ENCODE measurements at regions not wholly inside any gene's neighbourhood (a gene's known extent, or its start where the extent isn't known, plus 50 kb on each side); places are given as distances from the start of the nearest gene placed in this dataset.

- no peak for DNase-seq
- ATAC-seq: no peak
- Histone ChIP-seq H3K4me3 (ENCODE audit: low read length) (no peak overlapping the region), H3K9me3 (ENCODE audit: control insufficient read depth in 2 of 3, low read length in 3 of 3) (no peaks in the 10 kb centered on the region), H3K4me1 (ENCODE audit: control insufficient read depth in 2 of 2, insufficient read depth in 2 of 2, low read length in 2 of 2) (peaks cover 4 to 18% of the 10 kb centered on the region in 2 donors), H3K27ac (ENCODE audit: low read depth, low read length) (no peak overlapping the region), H3K36me3 (ENCODE audit: control insufficient read depth in 2 of 3, insufficient read depth in 3 of 3, low read length in 3 of 3) (no peaks in the 10 kb centered on the region), H3K27me3 (ENCODE audit: control insufficient read depth in 2 of 2, insufficient read depth in 2 of 2, low read length in 2 of 2) (no peaks in the 10 kb centered on the region)
- ChIA-PET POLR2A (interaction anchor here (1.3 to 1.9 kb wide), 2 partner anchors 11 to 28 kb away, joined by 3 to 5 read pairs; no protein-coding TSS in a partner anchor), CTCF (no interaction called here)
- Mint-ChIP-seq H3K4me3 (no peak overlapping the region), H3K4me1 (peaks cover 20 to 50% (median 39%) of the 10 kb centered on the region in 7 donors), H3K27ac (peak overlapping the region in 2 of 9 donors; percentile 36 to 42), H3K9me3 (no peaks in the 10 kb centered on the region), H3K36me3 (peaks cover 0 to 4% (median 0%) of the 10 kb centered on the region in 5 donors), H3K27me3 (no peaks in the 10 kb centered on the region)
- intact Hi-C loops (cut with micrococcal nuclease): no loop called here
Observed at GRCh38 chr15:38622908-38623307, 58.3 kb upstream of the RASGRP1 start.

DNA sequence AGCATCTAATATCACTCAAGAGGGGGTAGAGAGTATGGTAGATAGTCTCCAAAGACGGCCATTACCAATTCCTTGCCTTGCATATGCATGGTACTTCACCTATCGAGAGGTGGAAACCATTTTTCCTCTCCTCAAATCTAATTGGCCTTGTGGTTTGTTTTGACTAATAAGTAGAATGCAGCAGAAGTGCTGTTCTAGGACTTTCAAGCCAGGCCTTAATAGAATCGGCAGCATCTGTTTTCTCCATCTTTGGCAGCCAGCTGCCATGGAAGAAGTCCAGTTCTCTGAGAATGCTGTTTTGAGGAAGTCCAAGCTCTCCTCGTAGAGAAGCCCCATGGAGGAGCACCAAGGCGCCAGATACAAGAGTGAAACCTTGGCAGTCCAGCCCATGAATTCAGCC is 59.1 kb upstream of the RASGRP1 start:
- H3K27ac ChIP-seq (ENCODE audit: low read depth, low read length): no peak overlapping the region
- peaks cover 4 to 18% of the 10 kb centered on the region in 2 donors for H3K4me1 ChIP-seq (ENCODE audit: control insufficient read depth in 2 of 2, insufficient read depth in 2 of 2, low read length in 2 of 2)
- no peaks in the 10 kb centered on the region for H3K9me3 Mint-ChIP-seq
- H3K36me3 ChIP-seq (ENCODE audit: control insufficient read depth in 2 of 3, insufficient read depth in 3 of 3, low read length in 3 of 3): no peaks in the 10 kb centered on the region
- no peak overlapping the region for H3K4me3 Mint-ChIP-seq
- peak overlapping the region in 2 of 9 donors; percentile 36 to 46 for H3K27ac Mint-ChIP-seq
- DNase-seq (no peak), ATAC-seq (no peak)
- no peaks in the 10 kb centered on the region for H3K9me3 ChIP-seq (ENCODE audit: control insufficient read depth in 2 of 3, low read length in 3 of 3)
- POLR2A ChIA-PET: interaction anchor here (1.4 to 1.5 kb wide), 2 partner anchors 27 to 29 kb away, joined by 6 to 7 read pairs; no protein-coding TSS in a partner anchor
- H3K4me1 Mint-ChIP-seq: peaks cover 19 to 49% (median 40%) of the 10 kb centered on the region in 7 donors
- intact Hi-C loops (cut with micrococcal nuclease): no loop called here
- H3K27me3 ChIP-seq (ENCODE audit: control insufficient read depth in 2 of 2, insufficient read depth in 2 of 2, low read length in 2 of 2): no peaks in the 10 kb centered on the region
- H3K27me3 Mint-ChIP-seq: no peaks in the 10 kb centered on the region
- CTCF ChIA-PET: interaction anchor here (1.0 kb wide), 1 partner anchor 24 kb away, joined by 3 read pairs; no protein-coding TSS in a partner anchor
- no peak overlapping the region for H3K4me3 ChIP-seq (ENCODE audit: low read length)
- peaks cover 0 to 4% (median 0%) of the 10 kb centered on the region in 5 donors for H3K36me3 Mint-ChIP-seq

DNA sequence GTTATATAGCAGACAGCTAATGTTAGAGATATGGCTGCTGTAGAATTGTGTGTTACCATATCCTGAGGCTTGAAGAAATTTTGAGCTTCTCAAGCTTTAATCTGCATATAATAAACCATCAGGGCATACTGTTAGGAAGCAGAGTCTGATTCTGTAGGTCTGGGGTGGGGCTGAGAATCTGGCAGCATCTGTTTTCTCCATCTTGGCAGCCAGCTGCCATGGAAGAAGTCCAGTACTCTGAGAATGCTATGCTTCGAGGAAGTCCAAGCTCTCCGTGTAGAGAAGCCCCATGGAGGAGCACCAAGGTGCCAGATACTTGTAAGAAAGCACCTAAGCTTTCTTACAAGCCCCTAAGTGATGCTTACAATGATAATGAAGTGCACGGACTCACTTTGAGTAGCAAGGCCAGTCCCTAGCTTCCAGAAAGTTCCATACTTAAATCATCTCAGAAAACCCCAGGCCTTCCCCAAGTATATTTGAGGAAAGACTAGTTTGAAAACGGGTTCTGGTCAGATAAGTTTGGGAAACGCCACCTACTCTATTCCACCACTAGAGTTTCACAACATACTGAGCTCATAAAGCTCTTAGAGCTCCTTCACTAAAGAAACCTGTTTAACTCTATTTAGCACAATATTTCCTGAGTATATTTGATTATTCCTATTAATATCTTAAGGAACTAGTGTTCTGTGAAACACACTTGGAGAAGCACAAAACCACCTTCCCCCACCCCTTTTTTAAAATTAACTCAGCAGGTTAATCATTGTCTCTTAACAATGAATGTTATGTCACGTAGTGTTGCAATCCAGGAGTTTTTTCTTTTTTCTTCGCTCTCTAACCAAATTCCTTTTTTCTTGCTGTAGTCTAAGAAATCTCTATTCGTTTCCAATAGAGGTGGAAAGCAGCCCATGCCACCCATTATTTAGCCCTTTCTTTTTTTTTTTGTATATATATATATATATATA is 59.9 kb upstream of the RASGRP1 start:
- no peaks in the 10 kb centered on the region for H3K9me3 ChIP-seq (ENCODE audit: control insufficient read depth in 2 of 3, low read length in 3 of 3)
- H3K36me3 ChIP-seq (ENCODE audit: control insufficient read depth in 2 of 3, insufficient read depth in 3 of 3, low read length in 3 of 3): no peaks in the 10 kb centered on the region
- peaks cover 0 to 4% (median 0%) of the 10 kb centered on the region in 5 donors for H3K36me3 Mint-ChIP-seq
- no peak overlapping the region for H3K27ac ChIP-seq (ENCODE audit: low read depth, low read length)
- peaks cover 4 to 18% of the 10 kb centered on the region in 2 donors for H3K4me1 ChIP-seq (ENCODE audit: control insufficient read depth in 2 of 2, insufficient read depth in 2 of 2, low read length in 2 of 2)
- peaks cover 18 to 49% (median 42%) of the 10 kb centered on the region in 7 donors for H3K4me1 Mint-ChIP-seq
- no peak overlapping the region for H3K4me3 ChIP-seq (ENCODE audit: low read length)
- ATAC-seq (no peak), DNase-seq (no peak)
- no peaks in the 10 kb centered on the region for H3K9me3 Mint-ChIP-seq
- intact Hi-C loops (cut with micrococcal nuclease): no loop called here
- no peak overlapping the region for H3K4me3 Mint-ChIP-seq
- CTCF ChIA-PET: interaction anchor here (0.6 to 1.0 kb wide), 2 partner anchors 24 to 68 kb away, joined by 3 read pairs; no protein-coding TSS in a partner anchor
- no peaks in the 10 kb centered on the region for H3K27me3 Mint-ChIP-seq
- H3K27me3 ChIP-seq (ENCODE audit: control insufficient read depth in 2 of 2, insufficient read depth in 2 of 2, low read length in 2 of 2): no peaks in the 10 kb centered on the region
- no peak overlapping the region for H3K27ac Mint-ChIP-seq
- POLR2A ChIA-PET: interaction anchor here (0.7 to 2.1 kb wide), 5 partner anchors 10 to 61 kb away, joined by 3 to 7 read pairs (median 5); no protein-coding TSS in a partner anchor

DNA sequence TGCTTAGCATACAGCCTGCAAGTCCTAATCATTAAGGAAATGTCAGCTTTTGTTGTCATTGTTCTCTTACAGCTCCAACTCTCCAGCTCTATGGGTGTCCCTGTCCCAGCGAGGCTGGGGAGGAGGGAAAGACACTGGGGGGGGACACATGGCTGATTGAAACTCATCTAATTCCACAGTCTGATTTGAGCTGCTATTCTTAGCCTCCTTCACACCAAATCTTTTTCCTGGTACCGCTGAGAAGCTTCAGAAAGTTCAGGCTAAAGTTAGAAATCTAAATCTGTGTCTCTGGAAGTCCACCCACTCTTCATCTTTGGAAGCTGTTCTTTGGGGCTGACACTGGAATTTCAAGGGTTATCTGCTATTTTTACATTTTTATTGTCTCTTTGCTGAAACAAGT is 61.3 kb upstream of the RASGRP1 start:
- ChIA-PET CTCF (interaction anchor here (0.7 to 2.3 kb wide), 7 partner anchors 13 to 115 kb away, joined by 3 to 9 read pairs (median 4); partner anchors contain the start of gene RASGRP1), POLR2A (interaction anchor here (0.8 to 2.4 kb wide), 14 partner anchors 9 to 63 kb away, joined by 3 to 11 read pairs (median 4); no protein-coding TSS in a partner anchor)
- Mint-ChIP-seq H3K4me3 (peak overlapping the region in 2 of 10 donors; percentile 29 to 35), H3K27me3 (no peaks in the 10 kb centered on the region), H3K4me1 (peaks cover 14 to 47% (median 37%) of the 10 kb centered on the region in 7 donors), H3K9me3 (peaks cover 0 to 1% (median 0%) of the 10 kb centered on the region in 11 donors), H3K27ac (peak overlapping the region in 1 of 9 donors; percentile 73), H3K36me3 (peaks cover 0 to 7% (median 0%) of the 10 kb centered on the region in 5 donors)
- intact Hi-C loops (cut with micrococcal nuclease): no loop called here
- Histone ChIP-seq H3K27me3 (ENCODE audit: control insufficient read depth in 2 of 2, insufficient read depth in 2 of 2, low read length in 2 of 2) (no peaks in the 10 kb centered on the region), H3K36me3 (ENCODE audit: control insufficient read depth in 2 of 3, insufficient read depth in 3 of 3, low read length in 3 of 3) (no peaks in the 10 kb centered on the region), H3K4me1 (ENCODE audit: control insufficient read depth in 2 of 2, insufficient read depth in 2 of 2, low read length in 2 of 2) (peaks cover 4 to 16% of the 10 kb centered on the region in 2 donors), H3K9me3 (ENCODE audit: control insufficient read depth in 2 of 3, low read length in 3 of 3) (no peaks in the 10 kb centered on the region), H3K4me3 (ENCODE audit: low read length) (no peak overlapping the region), H3K27ac (ENCODE audit: low read depth, low read length) (no peak overlapping the region)
- no peak for ATAC-seq
- no peak for DNase-seq

GRCh38 chr15:38626443-38627050 is 61.9 kb upstream of the RASGRP1 start:
- ATAC-seq (peak; percentile 29), DNase-seq (no peak)
- peak overlapping the region in 8 of 10 donors; percentile 1 to 62 (median 37) for H3K4me3 Mint-ChIP-seq
- H3K27me3 Mint-ChIP-seq: no peaks in the 10 kb centered on the region
- H3K4me1 Mint-ChIP-seq: peaks cover 15 to 53% (median 38%) of the 10 kb centered on the region in 7 donors
- Histone ChIP-seq H3K27me3 (ENCODE audit: control insufficient read depth in 2 of 2, insufficient read depth in 2 of 2, low read length in 2 of 2) (no peaks in the 10 kb centered on the region), H3K36me3 (ENCODE audit: control insufficient read depth in 2 of 3, insufficient read depth in 3 of 3, low read length in 3 of 3) (no peaks in the 10 kb centered on the region), H3K9me3 (ENCODE audit: control insufficient read depth in 2 of 3, low read length in 3 of 3) (no peaks in the 10 kb centered on the region), H3K4me1 (ENCODE audit: control insufficient read depth in 2 of 2, insufficient read depth in 2 of 2, low read length in 2 of 2) (peaks cover 4 to 20% of the 10 kb centered on the region in 2 donors), H3K4me3 (ENCODE audit: low read length) (no peak overlapping the region), H3K27ac (ENCODE audit: low read depth, low read length) (no peak overlapping the region)
- ChIA-PET POLR2A (interaction anchor here (0.8 to 2.4 kb wide), 13 partner anchors 10 to 63 kb away, joined by 3 to 11 read pairs (median 4); no protein-coding TSS in a partner anchor), CTCF (interaction anchor here (1.2 to 2.3 kb wide), 5 partner anchors 21 to 64 kb away, joined by 3 to 9 read pairs (median 5); partner anchors contain the start of gene RASGRP1)
- H3K36me3 Mint-ChIP-seq: peaks cover 0 to 4% (median 0%) of the 10 kb centered on the region in 5 donors
- peak overlapping the region in 5 of 9 donors; percentile 38 to 84 (median 44) for H3K27ac Mint-ChIP-seq
- peaks cover 0 to 1% (median 0%) of the 10 kb centered on the region in 11 donors for H3K9me3 Mint-ChIP-seq
- intact Hi-C loops (cut with micrococcal nuclease): no loop called here

DNA sequence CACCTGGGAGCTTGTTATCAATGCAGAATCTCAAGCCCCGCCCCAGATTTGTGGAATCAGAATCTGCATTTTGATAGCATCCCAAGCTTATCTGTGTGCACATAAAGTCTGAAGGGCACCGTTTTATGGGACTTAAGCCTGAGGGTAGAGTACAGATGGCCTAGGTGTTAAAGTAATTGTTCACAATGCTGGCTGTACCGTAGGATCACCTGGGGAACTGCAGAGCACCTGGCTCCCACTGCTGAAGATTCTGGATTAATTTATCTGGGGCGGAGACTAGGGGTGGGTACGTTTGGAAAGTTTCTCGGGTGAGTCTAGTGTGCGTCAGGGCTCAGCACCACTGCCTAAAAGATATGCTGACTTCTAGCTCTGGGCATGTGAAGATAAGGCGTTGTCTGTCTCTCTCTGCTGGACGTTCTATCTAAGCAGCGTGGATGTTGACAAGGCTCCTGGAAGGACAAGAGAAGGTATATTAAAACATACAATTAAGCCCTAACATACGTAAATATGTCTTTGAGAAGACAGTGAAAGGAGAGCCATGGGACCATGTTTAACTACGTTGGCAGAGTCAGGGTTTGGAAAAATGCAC is 63.2 kb upstream of the RASGRP1 start:
- ATAC-seq (no peak), DNase-seq (no peak)
- intact Hi-C loops (cut with micrococcal nuclease): loop anchor here in 1 of 2 donors (2.0 kb wide), 1 partner anchor 17 kb away; no protein-coding TSS in a partner anchor
- CTCF ChIA-PET: interaction anchor here (2.3 kb wide), 1 partner anchor 64 kb away, joined by 8 read pairs; the partner anchor contains the start of gene RASGRP1
- Mint-ChIP-seq H3K27me3 (no peaks in the 10 kb centered on the region), H3K27ac (no peak overlapping the region), H3K4me1 (peaks cover 23 to 59% (median 47%) of the 10 kb centered on the region in 7 donors), H3K36me3 (peaks cover 0 to 4% (median 0%) of the 10 kb centered on the region in 5 donors), H3K4me3 (no peak overlapping the region), H3K9me3 (peaks cover 0 to 1% (median 0%) of the 10 kb centered on the region in 11 donors)
- Histone ChIP-seq H3K4me3 (ENCODE audit: low read length) (no peak overlapping the region), H3K4me1 (ENCODE audit: control insufficient read depth in 2 of 2, insufficient read depth in 2 of 2, low read length in 2 of 2) (peaks cover 4 to 26% of the 10 kb centered on the region in 2 donors), H3K9me3 (ENCODE audit: control insufficient read depth in 2 of 3, low read length in 3 of 3) (no peaks in the 10 kb centered on the region), H3K27ac (ENCODE audit: low read depth, low read length) (no peak overlapping the region), H3K36me3 (ENCODE audit: control insufficient read depth in 2 of 3, insufficient read depth in 3 of 3, low read length in 3 of 3) (no peaks in the 10 kb centered on the region), H3K27me3 (ENCODE audit: control insufficient read depth in 2 of 2, insufficient read depth in 2 of 2, low read length in 2 of 2) (no peaks in the 10 kb centered on the region)
- POLR2A ChIA-PET: interaction anchor here (0.9 to 2.4 kb wide), 2 partner anchors 16 to 21 kb away, joined by 3 to 11 read pairs; no protein-coding TSS in a partner anchor
